Neural crest cell (in vitro differentiated cells): ENCODE measurements at regions not wholly inside any gene's neighbourhood (a gene's known extent, or its start where the extent isn't known, plus 50 kb on each side); places are given as distances from the start of the nearest gene placed in this dataset.
"Not testable (repeated sequence)": the region's sequence is repeated elsewhere in the genome, so short reads cannot be mapped to it uniquely, and the experiment has no call there.

ENCODE experiments used
- DNase-seq: peaks from one replicate; pipeline ENCODE4 v3.0.0; 2021; ENCODE audit warnings: low read depth, mixed read lengths, low spot score
- H3K27ac Mint-ChIP-seq: one replicate; pipeline ENCODE4 v1.8.0; 2021; ENCODE audit warnings: mild to moderate bottlenecking, mixed read lengths; ENCODE audit not compliant: unreplicated experiment
- H3K27me3 Mint-ChIP-seq: 2 replicates; pipeline ENCODE4 v1.8.0; 2021; ENCODE audit warnings: low read depth, mild to moderate bottlenecking, mixed read lengths
- H3K36me3 Mint-ChIP-seq: 2 replicates; pipeline ENCODE4 v1.8.0; 2021; ENCODE audit warnings: low read depth, mild to moderate bottlenecking, mixed read lengths
- H3K4me1 Mint-ChIP-seq: 2 replicates; pipeline ENCODE4 v1.8.0; 2021; ENCODE audit warnings: mixed read lengths
- H3K4me3 Mint-ChIP-seq: one replicate; pipeline ENCODE4 v1.8.0; 2021; ENCODE audit warnings: mild to moderate bottlenecking, mixed read lengths
- H3K9me3 Mint-ChIP-seq: 2 replicates; pipeline ENCODE4 v1.8.0; 2021; ENCODE audit warnings: mixed read lengths
- CTCF ChIP-seq: fragments of 200-600 bp; sonication (generic); conservative IDR thresholded peaks from 2 replicates; pipeline ENCODE4 v1.5.0; 2021; ENCODE audit warnings: antibody characterized with exemption, mild to moderate bottlenecking

- H3K27ac Mint-ChIP-seq: no peak overlapping the region
- no peaks in the 10 kb centered on the region for H3K36me3 Mint-ChIP-seq
- H3K27me3 Mint-ChIP-seq: no peaks in the 10 kb centered on the region
- no peak for TF ChIP-seq CTCF
- H3K4me1 Mint-ChIP-seq: no peaks in the 10 kb centered on the region
- no peak for DNase-seq
- H3K4me3 Mint-ChIP-seq: no peak overlapping the region
- peaks cover 11% of the 10 kb centered on the region for H3K9me3 Mint-ChIP-seq
Measured at GRCh38 chr16:35102780-35103403, 1643.5 kb downstream of the TP53TG3F start.

- not testable (repeated sequence) for H3K36me3 Mint-ChIP-seq, H3K27me3 Mint-ChIP-seq, H3K4me1 Mint-ChIP-seq, H3K27ac Mint-ChIP-seq, H3K4me3 Mint-ChIP-seq, H3K9me3 Mint-ChIP-seq, DNase-seq
Measured at GRCh38 chr16:35111772-35112171, 1652.4 kb downstream of the TP53TG3F start.

GRCh38 chr16:35131429-35131828 is 1672.0 kb downstream of the TP53TG3F start:
- Mint-ChIP-seq H3K9me3 (peaks cover 16% of the 10 kb centered on the region), H3K27me3 (no peaks in the 10 kb centered on the region), H3K4me3 (no peak overlapping the region), H3K36me3 (peaks cover 16% of the 10 kb centered on the region), H3K27ac (no peak overlapping the region), H3K4me1 (no peaks in the 10 kb centered on the region)
- DNase-seq: no peak
- TF ChIP-seq CTCF: no peak

GRCh38 chr16:35134471-35134870 is 1675.1 kb downstream of the TP53TG3F start:
- no peaks in the 10 kb centered on the region for H3K27me3 Mint-ChIP-seq
- no peak overlapping the region for H3K4me3 Mint-ChIP-seq
- H3K4me1 Mint-ChIP-seq: no peaks in the 10 kb centered on the region
- peaks cover 10% of the 10 kb centered on the region for H3K36me3 Mint-ChIP-seq
- no peak overlapping the region for H3K27ac Mint-ChIP-seq
- DNase-seq: no peak
- peaks cover 11% of the 10 kb centered on the region for H3K9me3 Mint-ChIP-seq
- no peak for TF ChIP-seq CTCF

GRCh38 chr16:35140293-35140986 is 1681.0 kb downstream of the TP53TG3F start:
- H3K4me3 Mint-ChIP-seq: no peak overlapping the region
- peaks cover 2% of the 10 kb centered on the region for H3K9me3 Mint-ChIP-seq
- H3K4me1 Mint-ChIP-seq: no peaks in the 10 kb centered on the region
- no peak for TF ChIP-seq CTCF
- H3K36me3 Mint-ChIP-seq: peaks cover 3% of the 10 kb centered on the region
- no peaks in the 10 kb centered on the region for H3K27me3 Mint-ChIP-seq
- DNase-seq: no peak
- H3K27ac Mint-ChIP-seq: no peak overlapping the region

- peaks cover 2% of the 10 kb centered on the region for H3K9me3 Mint-ChIP-seq
- DNase-seq: no peak
- no peaks in the 10 kb centered on the region for H3K4me1 Mint-ChIP-seq
- no peak overlapping the region for H3K27ac Mint-ChIP-seq
- no peaks in the 10 kb centered on the region for H3K27me3 Mint-ChIP-seq
- peaks cover 3% of the 10 kb centered on the region for H3K36me3 Mint-ChIP-seq
- no peak overlapping the region for H3K4me3 Mint-ChIP-seq
- no peak for TF ChIP-seq CTCF
Measured at GRCh38 chr16:35141303-35141702, 1681.9 kb downstream of the TP53TG3F start.
